A673 (cell line): ENCODE measurements at regions not wholly inside any gene's neighbourhood (a gene's known extent, or its start where the extent isn't known, plus 50 kb on each side); places are given as distances from the start of the nearest gene placed in this dataset. TPM values are rescaled to one million over a fixed set of nuclear protein-coding genes. Genes with fewer than 3 reads are reported as not detected.

ENCODE experiments used
- BruUV-seq: library from RNA; stranded (reverse); fragments of 400-500 nt; replicated peaks from 2 replicates; lab custom pipeline; 2021; lab: Mats Ljungman, UMichigan
- CTCF ChIA-PET: fragments of 300-600 bp; sonication (Branson Sonifier 250); formaldehyde crosslinking; loops from one replicate; lab custom pipeline; 2022; ENCODE audit warnings: antibody characterized with exemption; lab: Charles Lee
- POLR2A ChIA-PET: fragments of 300-600 bp; sonication (Branson Sonifier 250); formaldehyde crosslinking; loops from one replicate; lab custom pipeline; 2022; ENCODE audit warnings: antibody characterized with exemption; ENCODE audit not compliant: low non-redundant PET; lab: Charles Lee
- DNase-seq: peaks from one replicate; pipeline ENCODE4 v3.0.0-alpha.2; 2015; ENCODE audit warnings: low spot score
- H3K27ac ChIP-seq: fragments of 200-600 bp; sonication (generic); 2 replicates; pipeline ENCODE4 v1.5.1; 2016; ENCODE audit warnings: mixed run types, low read depth, mild to moderate bottlenecking, mixed read lengths, antibody characterized with exemption, low read length; ENCODE audit not compliant: poor library complexity, severe bottlenecking
- H3K27me3 ChIP-seq: fragments of 200-600 bp; sonication (generic); replicated peaks from 2 replicates; pipeline ENCODE4 v1.6.1; 2017; ENCODE audit warnings: mixed run types, low read depth, mild to moderate bottlenecking, mixed read lengths, antibody characterized with exemption, low read length; ENCODE audit not compliant: insufficient read depth, poor library complexity
- H3K36me3 ChIP-seq: fragments of 200-600 bp; sonication (generic); 2 replicates; pipeline ENCODE4 v1.6.1; 2016; ENCODE audit warnings: mixed run types, mild to moderate bottlenecking, mixed read lengths, antibody characterized with exemption, low read length; ENCODE audit not compliant: insufficient read depth, poor library complexity, severe bottlenecking
- H3K4me1 ChIP-seq: fragments of 200-600 bp; sonication (generic); 2 replicates; pipeline ENCODE4 v1.6.1; 2017; ENCODE audit warnings: mixed run types, mild to moderate bottlenecking, mixed read lengths, antibody characterized with exemption, low read length; ENCODE audit not compliant: insufficient read depth, poor library complexity, severe bottlenecking
- H3K4me3 ChIP-seq: fragments of 200-600 bp; sonication (generic); 2 replicates; pipeline ENCODE4 v1.5.1; 2016; ENCODE audit warnings: low read depth, mixed run types, mild to moderate bottlenecking, mixed read lengths, low read length; ENCODE audit not compliant: poor library complexity, severe bottlenecking
- H3K9me3 ChIP-seq: fragments of 200-600 bp; sonication (generic); 2 replicates; pipeline ENCODE4 v1.6.1; 2016; ENCODE audit warnings: mixed run types, low read depth, mild to moderate bottlenecking, mixed read lengths, antibody characterized with exemption, low read length; ENCODE audit not compliant: poor library complexity, severe bottlenecking
- EZH2 ChIP-seq: fragments of 200-600 bp; sonication (generic); IDR thresholded peaks from 2 replicates; pipeline ENCODE4 v1.6.1; 2017; ENCODE audit warnings: borderline replicate concordance, low read depth, mild to moderate bottlenecking, mixed read lengths, antibody characterized with exemption, low read length; ENCODE audit not compliant: poor library complexity, severe bottlenecking
- intact Hi-C: fragments of 100-400 bp; cut with micrococcal nuclease; formaldehyde crosslinking; loops from one replicate; pipeline ENCODE4 v1.10.0; 2022; ENCODE audit not compliant: unreplicated experiment
- microRNA-seq: library from miRNA; unstranded; fragments of <30 nt; microRNA quantifications from one replicate; pipeline ENCODE4 v1.2.0, GENCODE V29; 2021
- TF ChIP-seq, protein P1 (sequence below): fragments of 300-800, 200-600 bp; sonication (generic); conservative IDR thresholded peaks from 2 replicates; pipeline ENCODE4 v1.5.1; 2017; ENCODE audit warnings: low read depth, mild to moderate bottlenecking, antibody characterized with exemption, low read length, moderate library complexity, mixed read lengths

DNA sequence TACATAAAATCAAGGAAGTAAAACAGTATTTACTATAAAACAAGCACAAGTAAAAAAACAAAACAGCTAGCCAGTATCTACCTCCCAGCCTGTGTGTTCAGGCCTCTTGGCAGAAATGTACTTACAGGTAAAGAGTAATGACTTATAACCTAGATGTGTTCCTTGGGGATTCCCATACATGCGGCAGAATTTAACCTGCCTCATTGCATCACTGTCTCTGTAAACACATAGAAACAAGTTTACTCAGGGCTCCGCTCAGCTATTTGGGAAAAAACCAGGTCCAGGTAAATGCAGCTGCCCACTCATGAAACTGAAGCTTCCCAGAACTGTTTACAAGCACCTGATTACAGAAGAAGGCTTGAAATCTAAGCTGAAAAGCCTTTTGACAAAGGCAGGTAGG, 50.7 kb upstream of the SERP2 start:
- CTCF ChIA-PET: no interaction called here
- Histone ChIP-seq H3K27me3 (no peaks in the 10 kb centered on the region), H3K36me3 (no peaks in the 10 kb centered on the region), H3K4me3 (no peak overlapping the region), H3K4me1 (no peaks in the 10 kb centered on the region), H3K27ac (no peak overlapping the region), H3K9me3 (no peaks in the 10 kb centered on the region)
- POLR2A ChIA-PET: no interaction called here
- intact Hi-C loops: no loop called here
- TF ChIP-seq, protein P1, sequence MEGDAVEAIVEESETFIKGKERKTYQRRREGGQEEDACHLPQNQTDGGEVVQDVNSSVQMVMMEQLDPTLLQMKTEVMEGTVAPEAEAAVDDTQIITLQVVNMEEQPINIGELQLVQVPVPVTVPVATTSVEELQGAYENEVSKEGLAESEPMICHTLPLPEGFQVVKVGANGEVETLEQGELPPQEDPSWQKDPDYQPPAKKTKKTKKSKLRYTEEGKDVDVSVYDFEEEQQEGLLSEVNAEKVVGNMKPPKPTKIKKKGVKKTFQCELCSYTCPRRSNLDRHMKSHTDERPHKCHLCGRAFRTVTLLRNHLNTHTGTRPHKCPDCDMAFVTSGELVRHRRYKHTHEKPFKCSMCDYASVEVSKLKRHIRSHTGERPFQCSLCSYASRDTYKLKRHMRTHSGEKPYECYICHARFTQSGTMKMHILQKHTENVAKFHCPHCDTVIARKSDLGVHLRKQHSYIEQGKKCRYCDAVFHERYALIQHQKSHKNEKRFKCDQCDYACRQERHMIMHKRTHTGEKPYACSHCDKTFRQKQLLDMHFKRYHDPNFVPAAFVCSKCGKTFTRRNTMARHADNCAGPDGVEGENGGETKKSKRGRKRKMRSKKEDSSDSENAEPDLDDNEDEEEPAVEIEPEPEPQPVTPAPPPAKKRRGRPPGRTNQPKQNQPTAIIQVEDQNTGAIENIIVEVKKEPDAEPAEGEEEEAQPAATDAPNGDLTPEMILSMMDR: no peak
- no peak for TF ChIP-seq EZH2
- DNase-seq: no peak
- BruUV-seq: no TSS peak

DNA sequence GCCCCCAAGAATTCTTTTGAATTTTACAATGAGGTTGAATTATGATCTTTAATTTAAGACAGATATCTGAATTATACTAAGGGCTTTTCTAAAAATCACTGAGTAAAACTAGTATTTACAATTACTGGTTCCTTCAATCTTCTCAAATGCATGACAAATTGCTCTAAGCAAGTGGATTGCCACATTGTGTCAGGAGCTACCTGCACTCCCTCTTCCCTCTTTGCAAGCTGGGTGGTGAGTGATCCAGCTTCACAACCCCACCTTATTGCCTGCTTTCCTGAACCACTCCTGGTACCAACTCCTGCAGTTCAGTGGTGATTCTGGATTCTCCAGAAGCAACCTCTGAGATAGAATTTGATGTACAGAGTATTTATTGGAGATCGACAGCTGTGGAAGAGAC, 49.9 kb upstream of the SERP2 start:
- Histone ChIP-seq H3K4me3 (no peak overlapping the region), H3K36me3 (no peaks in the 10 kb centered on the region), H3K9me3 (no peaks in the 10 kb centered on the region), H3K27ac (no peak overlapping the region), H3K4me1 (no peaks in the 10 kb centered on the region), H3K27me3 (no peaks in the 10 kb centered on the region)
- no TSS peak for BruUV-seq
- ChIA-PET CTCF (no interaction called here), POLR2A (no interaction called here)
- TF ChIP-seq, protein P1: no peak
- TF ChIP-seq EZH2: no peak
- no peak for DNase-seq
- intact Hi-C loops: no loop called here

Small RNA genes in the stretch of these regions (microRNA-seq; reads per million reads assigned to microRNA genes)
- gene MIR8079: not detected
